ENCODE measurements at regions not wholly inside any gene's neighbourhood (a gene's known extent, or its start where the extent isn't known, plus 50 kb on each side); places are given as distances from the start of the nearest gene placed in this dataset.

DNA sequence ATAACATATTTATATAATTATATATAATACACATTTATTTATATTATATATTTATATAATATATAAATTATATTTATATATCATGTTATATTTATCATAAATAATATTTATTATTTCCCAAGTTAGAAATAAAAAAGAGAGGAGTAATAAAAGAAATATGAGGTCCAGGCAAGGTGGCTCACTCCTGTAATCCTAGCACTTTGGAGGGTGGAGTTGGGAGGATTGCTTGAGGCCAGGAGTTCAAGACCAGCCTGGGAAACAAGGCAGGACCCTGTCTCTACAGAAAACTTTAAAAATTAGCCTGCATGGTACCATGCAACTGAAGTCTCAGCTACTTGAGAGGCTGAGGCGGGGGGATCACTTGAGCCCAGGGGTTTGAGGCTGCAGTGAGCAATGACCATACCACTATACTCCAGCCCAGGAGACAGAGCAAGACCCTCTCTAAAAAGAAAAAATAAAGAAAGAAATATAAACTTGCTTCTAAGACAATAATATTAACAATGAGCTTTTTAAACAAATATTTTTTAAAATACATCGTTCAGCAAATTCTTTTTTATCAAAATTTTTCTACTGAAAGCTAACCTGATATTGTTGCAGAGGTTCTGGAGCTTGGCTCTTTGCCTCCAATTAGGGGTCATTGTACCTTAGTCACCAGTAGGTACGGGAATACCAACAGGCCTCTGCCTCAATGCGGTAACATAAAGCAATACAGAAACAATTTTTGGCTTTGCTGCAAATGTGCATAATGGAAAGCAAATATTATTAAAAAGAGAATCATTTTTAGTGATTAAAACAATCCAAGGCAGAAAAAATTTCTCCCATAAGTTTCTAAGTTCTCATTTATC lies 290.0 kb downstream of the SETD4 start:
- Histone ChIP-seq H4K20me1 (ENCODE audit: insufficient read depth, low read length, poor library complexity, severe bottlenecking) (no peaks in the 10 kb centered on the region), H3K9me3 (ENCODE audit: insufficient read depth, low read depth, low read length) (no peaks in the 10 kb centered on the region), H3K4me2 (ENCODE audit: low read depth, low read length, poor library complexity, severe bottlenecking) (no peak overlapping the region), H3K36me3 (ENCODE audit: insufficient read depth, low read length) (no peaks in the 10 kb centered on the region), H2AFZ (ENCODE audit: low read length) (no peak overlapping the region), H3K9me2 (replicated peaks; ENCODE audit: low read depth, low read length) (no peaks in the 10 kb centered on the region), H3K4me3 (ENCODE audit: low read length, poor library complexity, severe bottlenecking) (no peak overlapping the region), H3F3A (ENCODE audit: low read depth) (no peaks in the 10 kb centered on the region), H3K79me2 (ENCODE audit: insufficient read depth, low read length) (no peaks in the 10 kb centered on the region), H3K9ac (ENCODE audit: low read depth, low read length, poor library complexity, severe bottlenecking) (no peak overlapping the region), H3K27me3 (ENCODE audit: insufficient read depth, low read length, poor library complexity, severe bottlenecking) (no peaks in the 10 kb centered on the region), H3K4me1 (ENCODE audit: insufficient read depth, low read length, poor library complexity, severe bottlenecking) (no peaks in the 10 kb centered on the region)
- TF ChIP-seq, protein P1, sequence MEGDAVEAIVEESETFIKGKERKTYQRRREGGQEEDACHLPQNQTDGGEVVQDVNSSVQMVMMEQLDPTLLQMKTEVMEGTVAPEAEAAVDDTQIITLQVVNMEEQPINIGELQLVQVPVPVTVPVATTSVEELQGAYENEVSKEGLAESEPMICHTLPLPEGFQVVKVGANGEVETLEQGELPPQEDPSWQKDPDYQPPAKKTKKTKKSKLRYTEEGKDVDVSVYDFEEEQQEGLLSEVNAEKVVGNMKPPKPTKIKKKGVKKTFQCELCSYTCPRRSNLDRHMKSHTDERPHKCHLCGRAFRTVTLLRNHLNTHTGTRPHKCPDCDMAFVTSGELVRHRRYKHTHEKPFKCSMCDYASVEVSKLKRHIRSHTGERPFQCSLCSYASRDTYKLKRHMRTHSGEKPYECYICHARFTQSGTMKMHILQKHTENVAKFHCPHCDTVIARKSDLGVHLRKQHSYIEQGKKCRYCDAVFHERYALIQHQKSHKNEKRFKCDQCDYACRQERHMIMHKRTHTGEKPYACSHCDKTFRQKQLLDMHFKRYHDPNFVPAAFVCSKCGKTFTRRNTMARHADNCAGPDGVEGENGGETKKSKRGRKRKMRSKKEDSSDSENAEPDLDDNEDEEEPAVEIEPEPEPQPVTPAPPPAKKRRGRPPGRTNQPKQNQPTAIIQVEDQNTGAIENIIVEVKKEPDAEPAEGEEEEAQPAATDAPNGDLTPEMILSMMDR (conservative IDR thresholded peaks at IDR 0.05; ENCODE audit: low read length): no peak
- TF ChIP-seq EZH2phosphoT487 (IDR thresholded peaks at IDR 0.05; ENCODE audit: borderline replicate concordance): no peak

DNA sequence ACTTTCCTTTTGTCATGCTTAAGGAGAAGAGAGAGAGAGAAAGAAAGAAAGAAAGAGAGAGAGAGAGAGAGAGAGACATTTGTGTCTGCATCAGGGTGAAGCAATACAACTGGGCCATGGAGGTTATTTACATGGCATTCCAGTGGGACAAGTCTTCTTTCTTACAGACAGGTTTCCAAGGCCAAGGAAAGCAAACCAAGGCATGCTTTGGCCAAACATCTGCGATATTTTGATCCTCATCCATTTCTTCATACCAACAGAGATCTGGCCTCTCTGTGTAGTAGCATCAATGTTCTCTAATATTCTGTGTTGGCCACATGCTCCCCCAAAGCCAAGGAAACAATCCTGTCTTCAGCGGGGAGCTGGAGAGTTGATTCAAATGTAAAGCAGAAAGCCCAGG lies 292.1 kb downstream of the SETD4 start:
- no peaks in the 10 kb centered on the region for H3K79me2 ChIP-seq (ENCODE audit: insufficient read depth, low read length)
- no peak overlapping the region for H3K4me3 ChIP-seq (ENCODE audit: low read length, poor library complexity, severe bottlenecking)
- H3K9ac ChIP-seq (ENCODE audit: low read depth, low read length, poor library complexity, severe bottlenecking): no peak overlapping the region
- H3K4me1 ChIP-seq (ENCODE audit: insufficient read depth, low read length, poor library complexity, severe bottlenecking): no peaks in the 10 kb centered on the region
- H3K9me3 ChIP-seq (ENCODE audit: insufficient read depth, low read depth, low read length): no peaks in the 10 kb centered on the region
- TF ChIP-seq, protein P1 (conservative IDR thresholded peaks at IDR 0.05; ENCODE audit: low read length): no peak
- no peak for TF ChIP-seq EZH2phosphoT487 (IDR thresholded peaks at IDR 0.05; ENCODE audit: borderline replicate concordance)
- H3K27me3 ChIP-seq (ENCODE audit: insufficient read depth, low read length, poor library complexity, severe bottlenecking): no peaks in the 10 kb centered on the region
- no peaks in the 10 kb centered on the region for H3K36me3 ChIP-seq (ENCODE audit: insufficient read depth, low read length)
- H3K9me2 ChIP-seq (replicated peaks; ENCODE audit: low read depth, low read length): no peaks in the 10 kb centered on the region
- no peaks in the 10 kb centered on the region for H4K20me1 ChIP-seq (ENCODE audit: insufficient read depth, low read length, poor library complexity, severe bottlenecking)
- no peak overlapping the region for H3K4me2 ChIP-seq (ENCODE audit: low read depth, low read length, poor library complexity, severe bottlenecking)
- H3F3A ChIP-seq (ENCODE audit: low read depth): no peaks in the 10 kb centered on the region
- no peak overlapping the region for H2AFZ ChIP-seq (ENCODE audit: low read length)

DNA sequence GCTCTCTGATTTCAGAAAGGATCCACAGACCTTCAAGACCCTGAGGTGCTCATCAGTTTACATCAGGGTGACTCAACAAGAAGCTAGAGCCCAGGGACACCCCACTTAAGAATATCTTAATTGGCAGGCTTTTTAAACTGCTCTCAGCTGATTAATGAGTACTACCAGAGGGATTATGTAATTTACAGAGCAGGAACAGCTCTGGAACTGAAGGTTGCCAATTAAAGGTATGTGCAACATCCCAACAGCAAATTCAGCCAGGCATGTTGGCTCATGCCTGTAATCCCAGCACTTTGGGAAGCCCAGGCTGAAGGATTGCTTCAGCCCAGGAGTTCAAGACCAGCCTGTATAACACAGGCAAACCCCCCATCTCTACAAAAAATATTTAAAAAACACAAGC lies 295.7 kb downstream of the SETD4 start:
- H3K4me2 ChIP-seq (ENCODE audit: low read depth, low read length, poor library complexity, severe bottlenecking): no peak overlapping the region
- no peaks in the 10 kb centered on the region for H3K79me2 ChIP-seq (ENCODE audit: insufficient read depth, low read length)
- no peak overlapping the region for H3K4me3 ChIP-seq (ENCODE audit: low read length, poor library complexity, severe bottlenecking)
- no peaks in the 10 kb centered on the region for H3K36me3 ChIP-seq (ENCODE audit: insufficient read depth, low read length)
- TF ChIP-seq, protein P1 (conservative IDR thresholded peaks at IDR 0.05; ENCODE audit: low read length): no peak
- TF ChIP-seq EZH2phosphoT487 (IDR thresholded peaks at IDR 0.05; ENCODE audit: borderline replicate concordance): no peak
- no peaks in the 10 kb centered on the region for H4K20me1 ChIP-seq (ENCODE audit: insufficient read depth, low read length, poor library complexity, severe bottlenecking)
- H2AFZ ChIP-seq (ENCODE audit: low read length): no peak overlapping the region
- H3F3A ChIP-seq (ENCODE audit: low read depth): no peaks in the 10 kb centered on the region
- H3K4me1 ChIP-seq (ENCODE audit: insufficient read depth, low read length, poor library complexity, severe bottlenecking): no peaks in the 10 kb centered on the region
- no peaks in the 10 kb centered on the region for H3K9me3 ChIP-seq (ENCODE audit: insufficient read depth, low read depth, low read length)
- H3K27me3 ChIP-seq (ENCODE audit: insufficient read depth, low read length, poor library complexity, severe bottlenecking): no peaks in the 10 kb centered on the region
- H3K9ac ChIP-seq (ENCODE audit: low read depth, low read length, poor library complexity, severe bottlenecking): no peak overlapping the region
- no peaks in the 10 kb centered on the region for H3K9me2 ChIP-seq (replicated peaks; ENCODE audit: low read depth, low read length)
